ENCODE measurements at regions not wholly inside any gene's neighbourhood (a gene's known extent, or its start where the extent isn't known, plus 50 kb on each side); places are given as distances from the start of the nearest gene placed in this dataset.

DNA sequence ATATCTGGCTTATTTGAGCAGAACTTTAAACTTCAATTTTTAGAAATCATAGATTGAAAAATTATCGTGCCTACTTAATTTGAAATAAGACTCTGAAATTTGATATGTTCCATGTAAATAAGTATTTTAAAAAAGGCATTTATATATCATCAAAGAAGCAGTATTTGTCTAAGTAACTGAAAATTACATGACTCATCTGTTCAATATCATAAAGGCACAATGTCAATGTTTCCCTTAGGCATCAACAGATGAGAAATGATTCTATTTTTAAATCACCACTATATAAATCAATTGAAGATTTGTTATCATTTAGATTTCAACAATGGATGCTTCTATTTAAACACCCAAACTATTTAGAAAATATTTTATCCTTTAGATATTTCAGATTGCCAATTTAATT is 142.9 kb upstream of the POU5F2 start:
- DNase-seq, result no peak

DNA sequence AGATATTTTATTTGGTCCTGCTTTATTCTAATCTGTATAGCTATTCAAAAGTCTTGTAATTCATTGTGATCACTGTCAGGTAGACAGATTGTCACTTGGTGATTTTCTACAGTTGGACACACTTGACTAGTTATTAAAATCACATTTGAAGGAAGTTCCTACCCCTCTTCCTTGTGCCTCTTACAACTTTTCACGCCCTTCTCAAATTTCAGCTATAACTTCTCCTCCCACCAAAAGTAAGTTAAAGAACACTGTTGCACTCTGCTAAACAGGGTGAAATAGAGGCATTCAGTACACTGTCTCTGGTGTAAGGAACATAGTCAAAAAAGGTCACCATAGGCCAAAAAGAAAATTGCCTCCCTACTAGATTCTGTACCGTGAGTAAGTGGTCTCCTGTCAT is 142.1 kb upstream of the POU5F2 start:
- peak; percentile 41 for DNase-seq

DNA sequence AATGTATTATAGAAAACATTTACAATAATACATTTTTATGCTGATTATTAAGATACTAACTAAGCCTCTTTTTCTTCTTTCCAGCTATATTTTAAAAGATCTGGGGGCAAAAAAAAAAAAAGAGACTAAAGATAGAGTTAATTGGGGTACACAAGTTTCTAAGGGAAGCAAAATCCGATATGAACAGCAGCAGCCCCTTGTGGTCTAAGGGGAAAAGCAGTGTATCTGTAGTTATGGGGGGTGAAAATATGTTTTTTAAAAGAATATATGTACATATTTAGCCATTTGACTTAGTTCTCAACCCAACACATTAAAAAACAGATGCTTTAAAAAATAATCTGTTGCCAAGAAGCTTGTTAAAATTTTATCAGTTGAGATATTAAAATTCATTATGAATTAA is 134.3 kb upstream of the POU5F2 start:
- DNase-seq, result no peak

DNA sequence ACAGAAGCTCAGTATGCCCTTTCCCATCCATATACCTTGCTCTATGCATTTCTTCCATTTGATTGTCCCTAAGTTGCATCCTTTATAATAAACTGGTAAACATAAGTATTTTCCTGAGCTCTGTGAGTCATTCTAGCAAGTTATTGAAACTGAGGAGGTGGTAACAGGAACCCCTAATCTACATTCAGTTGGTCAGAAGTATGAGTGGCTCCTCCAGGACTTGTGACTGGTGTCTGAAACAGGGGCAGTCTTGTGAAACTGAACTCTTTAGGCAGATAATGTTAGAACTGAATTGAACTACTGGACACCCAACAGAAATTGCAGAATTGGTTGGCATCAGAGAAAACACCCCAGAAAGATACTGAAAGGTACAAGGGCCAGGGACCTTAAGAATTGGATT is 133.1 kb upstream of the POU5F2 start:
- DNase-seq, result no peak

DNA sequence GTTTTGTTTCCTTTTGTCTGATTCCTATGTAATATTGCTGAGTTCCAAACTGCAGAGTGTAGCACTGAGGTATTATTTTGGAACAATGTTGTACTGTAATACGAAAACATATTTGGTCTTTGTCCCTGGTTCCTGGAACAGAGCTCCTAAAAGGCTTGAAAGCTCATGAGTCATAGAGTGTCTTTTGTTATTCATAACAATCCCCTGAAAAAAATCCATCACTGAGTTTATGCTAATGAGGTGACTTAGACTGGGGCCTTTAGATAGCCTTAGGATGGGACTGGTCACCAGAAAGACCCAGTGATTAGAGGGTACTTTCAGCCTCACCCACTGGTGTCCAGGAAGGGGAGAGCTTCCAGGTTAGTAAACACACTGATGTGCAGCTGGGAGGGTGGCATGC is 132.7 kb upstream of the POU5F2 start:
- DNase-seq, result no peak

DNA sequence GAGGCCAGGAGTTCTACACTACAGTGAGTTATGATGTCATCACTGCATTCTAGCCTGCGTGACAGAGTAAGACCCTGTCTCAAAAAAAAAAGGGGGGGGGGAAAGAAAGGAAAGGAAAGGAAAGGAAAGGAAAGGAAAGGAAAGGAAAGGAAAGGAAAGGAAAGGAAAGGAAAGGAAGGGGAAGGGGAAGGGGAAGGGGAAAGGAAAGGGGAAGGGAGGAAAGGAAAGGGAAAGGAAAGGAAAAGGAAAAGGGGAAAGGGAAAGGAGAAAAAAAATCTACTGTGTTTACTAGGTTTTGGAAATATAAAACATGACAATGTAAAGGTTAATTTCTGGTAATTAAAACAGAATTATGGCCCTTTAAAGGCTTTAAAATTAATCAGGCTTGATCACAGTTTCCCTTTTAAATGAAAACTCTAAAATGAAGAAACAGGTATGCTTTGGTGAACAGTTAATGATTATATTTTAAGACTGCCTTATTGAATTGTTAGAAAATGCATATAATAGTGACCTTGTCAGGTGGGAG is 131.9 kb upstream of the POU5F2 start:
- no peak for DNase-seq

DNA sequence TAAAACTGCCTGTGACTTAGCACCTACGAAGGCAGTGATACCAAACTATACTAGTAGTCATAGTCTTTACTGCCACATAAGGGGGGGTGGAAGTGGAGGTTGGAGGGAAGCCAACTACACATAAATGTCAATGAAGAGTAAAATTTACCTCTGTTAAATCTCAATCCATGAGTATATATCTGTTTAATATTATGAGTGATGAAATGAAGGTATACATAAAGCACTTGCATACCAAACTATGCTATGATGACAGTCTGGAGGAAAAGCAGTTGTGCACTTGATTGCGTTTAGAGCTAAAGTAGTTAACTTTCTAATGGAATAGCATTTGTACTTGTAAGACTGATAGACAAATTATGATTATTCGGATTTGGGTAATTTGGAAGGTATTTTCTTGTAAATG is 129.2 kb upstream of the POU5F2 start:
- no peak for DNase-seq

DNA sequence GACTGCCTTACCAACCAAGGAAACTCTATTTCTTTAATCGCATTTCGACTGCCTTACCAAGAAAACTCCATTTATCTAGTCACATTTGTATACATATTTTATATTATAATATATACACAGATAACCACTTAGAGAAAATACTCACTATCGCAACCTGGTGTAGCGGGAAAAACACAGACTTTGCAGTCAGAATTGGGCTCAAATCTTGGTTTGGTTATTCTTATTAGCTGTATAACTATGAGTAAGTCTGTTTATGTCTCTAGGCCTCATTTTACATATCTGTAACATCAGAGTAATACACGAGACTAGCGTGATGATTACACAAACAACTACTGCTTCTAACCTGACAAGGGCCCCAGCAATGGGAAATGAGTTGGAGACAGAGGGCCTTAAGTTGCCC is 127.5 kb upstream of the POU5F2 start:
- DNase-seq, result no peak

DNA sequence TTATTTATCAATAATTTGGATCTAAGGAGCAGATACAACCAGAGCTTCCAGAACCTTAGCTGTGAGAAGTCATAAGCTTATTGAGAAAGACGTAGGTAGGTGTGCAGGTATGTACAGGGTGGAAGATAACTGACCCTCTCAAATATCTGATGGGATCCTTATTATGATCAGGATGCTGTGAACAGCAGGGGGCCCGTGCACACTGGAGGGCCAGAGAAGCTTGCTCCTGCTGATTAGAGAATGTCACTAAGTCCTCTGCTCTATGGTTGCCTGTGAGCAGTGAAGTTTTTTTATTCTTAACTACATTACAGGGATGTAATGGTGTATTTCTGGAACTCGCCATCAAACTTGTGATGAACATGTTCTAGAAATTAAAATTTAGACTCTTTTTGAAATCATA is 108.9 kb upstream of the POU5F2 start:
- DNase-seq, result no peak

DNA sequence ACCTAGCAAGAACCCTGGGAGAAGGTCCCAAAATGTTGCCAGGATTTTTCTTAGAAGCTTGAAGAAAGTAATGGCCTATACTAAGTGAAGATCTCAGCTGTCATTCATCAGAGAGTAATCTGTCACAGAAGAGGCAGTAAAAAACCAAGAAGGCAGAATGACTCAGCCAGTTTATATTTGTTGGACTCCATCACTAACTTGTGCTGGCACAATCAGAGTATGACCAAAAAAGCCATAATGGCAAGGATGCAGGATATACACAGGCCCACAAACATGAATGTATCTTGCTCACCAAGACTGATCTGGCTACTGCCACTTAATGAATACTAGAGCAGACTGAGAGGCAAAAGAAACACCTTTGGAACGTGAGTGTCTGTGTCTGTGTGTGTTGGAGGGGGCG is 104.0 kb upstream of the POU5F2 start:
- DNase-seq, result no peak

DNA sequence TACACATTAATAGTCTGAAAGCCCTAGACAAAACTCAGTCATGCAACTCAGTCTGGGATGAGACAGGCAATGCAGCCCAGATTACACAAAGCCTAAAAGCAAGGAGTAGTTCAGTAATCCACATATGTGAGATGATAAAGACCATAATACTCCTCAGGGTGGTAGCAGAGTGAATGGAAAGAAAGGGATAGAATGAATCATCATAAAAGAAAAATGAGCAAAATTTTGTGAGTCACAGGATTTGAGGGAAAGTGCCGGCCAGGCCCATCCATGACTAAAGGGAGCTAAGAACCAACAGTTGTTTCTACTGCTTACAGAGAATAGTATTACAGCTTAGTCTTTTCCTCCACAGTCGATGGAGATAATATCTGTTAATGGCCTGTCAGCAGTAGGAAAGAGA is 90.0 kb upstream of the POU5F2 start:
- no peak for DNase-seq

DNA sequence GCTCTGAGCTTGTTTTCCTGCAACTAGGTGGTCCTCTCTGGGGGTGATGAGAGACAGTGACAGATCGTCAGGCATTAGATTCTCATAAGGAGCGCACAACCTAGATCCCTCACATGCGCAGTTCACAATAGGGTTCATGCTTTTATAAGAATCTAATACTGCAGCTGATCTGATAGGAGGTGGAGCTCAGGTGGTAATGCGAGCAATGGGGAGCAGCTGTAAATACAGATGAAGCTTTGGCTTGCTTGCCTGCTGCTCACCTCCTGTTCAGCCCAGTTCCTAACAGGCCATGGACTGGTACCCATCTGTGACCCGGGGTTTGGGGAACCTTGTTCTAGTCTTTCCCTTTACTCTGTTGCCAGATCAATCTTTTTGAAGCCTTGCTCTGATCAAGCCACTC is 89.5 kb upstream of the POU5F2 start:
- no peak for DNase-seq

DNA sequence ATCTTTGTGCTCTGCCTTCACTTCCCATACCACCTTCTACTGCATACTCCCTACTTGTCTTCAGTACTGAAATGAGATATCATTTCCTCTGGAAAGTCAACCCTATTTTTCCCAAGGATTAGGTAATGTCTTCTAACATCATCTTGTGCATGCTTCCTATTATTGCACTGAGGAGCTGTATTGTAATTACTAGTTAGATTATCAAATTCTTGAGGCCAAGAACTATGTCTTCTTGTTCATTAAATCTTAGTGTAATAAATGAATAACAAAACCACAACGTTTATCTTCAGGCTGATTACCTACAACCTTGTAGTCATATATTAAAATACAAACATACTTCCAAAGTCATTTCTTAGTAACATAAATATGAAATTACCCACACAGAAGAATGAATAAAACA is 87.9 kb upstream of the POU5F2 start:
- no peak for DNase-seq

DNA sequence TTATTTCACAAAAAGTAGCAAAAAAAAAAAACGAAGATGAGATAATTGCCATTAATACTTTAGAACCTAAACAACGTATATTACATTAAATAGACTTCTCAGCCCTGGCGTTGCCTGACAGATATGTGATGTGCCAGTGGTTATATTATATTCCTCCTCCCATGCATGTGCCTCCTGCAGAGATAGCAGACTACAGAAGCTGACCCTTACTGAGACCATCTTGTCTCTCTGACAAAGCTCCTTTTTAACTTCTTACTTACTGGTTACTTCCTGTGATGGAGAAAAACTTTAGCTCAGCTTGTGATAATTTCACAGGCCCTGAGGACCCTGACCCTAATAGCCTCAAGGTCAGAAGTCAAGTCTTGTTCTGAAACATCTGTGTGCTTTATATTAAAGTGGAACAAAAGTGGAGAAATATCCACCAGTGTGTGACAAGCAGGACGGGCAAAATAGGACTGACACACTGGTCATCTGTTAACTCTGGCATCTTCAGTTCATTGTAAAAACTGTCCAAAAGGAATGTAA is 80.6 kb upstream of the POU5F2 start:
- DNase-seq, result no peak

DNA sequence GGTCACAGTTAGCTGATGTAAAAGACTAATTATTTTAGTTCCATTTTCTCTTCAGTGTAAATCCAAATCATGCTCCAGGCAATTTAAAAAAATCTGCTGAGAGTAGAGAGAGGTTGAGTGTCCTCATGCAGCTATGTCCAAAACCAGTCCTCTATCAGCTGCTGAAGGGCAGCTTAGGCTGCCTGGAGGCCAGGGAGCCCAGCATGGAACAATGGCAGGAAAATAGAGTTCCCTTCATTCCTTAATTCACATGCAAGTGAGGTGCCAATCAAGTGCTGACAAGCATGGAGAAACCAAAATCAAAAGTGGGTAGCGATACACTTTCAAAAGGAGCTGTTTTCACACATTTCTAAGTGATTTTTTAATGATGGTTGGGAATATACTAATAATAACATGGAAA is 78.3 kb upstream of the POU5F2 start:
- no peak for DNase-seq

DNA sequence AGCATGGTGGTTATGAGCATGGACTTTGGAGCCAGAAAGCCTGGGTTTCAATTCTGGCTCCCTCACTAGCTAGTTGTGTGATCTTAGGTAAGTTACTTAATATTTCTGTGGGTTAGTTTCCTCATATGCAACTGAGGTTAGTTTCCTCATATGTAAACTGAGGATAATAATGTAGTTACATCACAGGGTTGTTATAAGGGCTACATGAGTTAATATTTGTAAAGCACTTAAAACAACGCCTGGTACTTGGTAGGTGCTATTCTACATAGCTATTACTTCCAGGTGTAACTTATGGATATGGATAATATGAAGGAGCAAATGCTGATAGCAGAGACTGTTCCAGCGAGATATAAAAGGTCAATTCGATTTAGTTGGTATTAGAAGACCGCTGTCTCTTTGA is 69.4 kb upstream of the POU5F2 start:
- no peak for DNase-seq

DNA sequence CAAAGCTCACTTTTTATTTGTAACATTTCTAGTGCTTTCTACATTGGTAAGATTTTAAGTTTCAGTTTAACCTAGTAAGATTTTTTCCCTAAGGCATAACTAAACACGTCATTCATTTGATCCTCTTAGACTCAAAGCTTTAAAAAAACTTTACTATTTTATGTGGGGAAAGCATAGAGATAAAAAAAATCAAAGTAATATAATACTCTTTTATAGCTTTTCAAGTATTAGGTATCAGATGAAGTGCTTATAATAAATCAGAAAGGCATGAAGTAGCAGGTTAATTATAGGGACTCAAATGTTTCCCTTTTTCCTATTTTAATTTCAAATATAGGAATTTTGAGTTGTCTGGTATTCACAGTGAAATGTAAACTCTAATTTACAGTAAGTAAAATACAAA is 68.0 kb upstream of the POU5F2 start:
- no peak for DNase-seq

DNA sequence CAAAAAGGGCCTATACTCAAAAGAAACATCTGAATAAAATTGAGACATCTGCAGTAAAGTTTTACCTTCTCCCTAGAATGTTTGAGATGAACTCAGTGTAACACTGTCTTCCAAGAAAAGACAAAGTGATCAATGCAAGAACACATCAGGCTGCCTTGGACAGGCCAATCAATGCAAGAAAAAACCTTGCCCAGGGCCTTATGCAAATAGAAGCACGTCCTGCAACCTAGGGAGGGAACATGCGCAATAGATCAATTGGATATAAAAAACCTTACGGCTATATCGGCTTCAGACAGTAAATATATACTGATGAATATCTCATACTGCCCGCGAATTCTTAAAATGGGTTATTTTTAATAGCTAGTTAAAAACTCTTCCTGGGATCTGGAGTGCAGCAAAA is 66.4 kb upstream of the POU5F2 start:
- DNase-seq, result no peak

DNA sequence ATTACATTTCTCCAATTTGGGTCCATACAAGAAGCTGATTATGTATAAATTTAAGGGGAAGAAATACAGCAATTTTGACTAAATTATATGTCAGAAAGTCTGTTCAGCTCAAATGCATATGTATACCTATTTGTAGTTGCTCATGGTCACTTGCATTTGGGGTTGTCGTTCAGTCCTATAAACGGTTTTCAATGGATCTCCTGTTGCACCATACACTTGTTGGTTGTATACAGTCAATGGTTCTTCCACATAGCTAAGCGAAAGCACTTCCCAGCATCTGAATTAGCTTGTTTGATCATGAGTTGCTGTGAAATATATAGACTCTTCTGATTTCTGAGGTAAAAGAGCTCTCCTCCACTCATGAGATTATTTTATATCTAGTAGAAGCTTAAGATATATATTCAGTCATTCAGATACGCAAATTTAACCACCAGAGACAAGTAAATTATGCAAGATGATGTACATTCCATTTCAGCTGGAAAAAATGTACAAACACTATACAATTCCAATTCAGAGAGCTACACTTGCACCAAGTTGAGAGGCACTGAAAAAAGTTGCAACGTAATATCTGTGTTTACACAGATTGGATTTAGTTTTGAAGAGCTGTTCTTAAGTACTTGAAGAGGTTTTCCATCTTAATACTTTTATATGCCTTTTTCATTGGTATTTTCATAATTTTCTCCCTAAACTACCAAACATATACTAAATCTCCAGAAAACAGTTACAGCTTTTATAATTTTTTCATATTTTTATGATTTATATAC is 64.4 kb upstream of the POU5F2 start:
- no peak for DNase-seq

DNA sequence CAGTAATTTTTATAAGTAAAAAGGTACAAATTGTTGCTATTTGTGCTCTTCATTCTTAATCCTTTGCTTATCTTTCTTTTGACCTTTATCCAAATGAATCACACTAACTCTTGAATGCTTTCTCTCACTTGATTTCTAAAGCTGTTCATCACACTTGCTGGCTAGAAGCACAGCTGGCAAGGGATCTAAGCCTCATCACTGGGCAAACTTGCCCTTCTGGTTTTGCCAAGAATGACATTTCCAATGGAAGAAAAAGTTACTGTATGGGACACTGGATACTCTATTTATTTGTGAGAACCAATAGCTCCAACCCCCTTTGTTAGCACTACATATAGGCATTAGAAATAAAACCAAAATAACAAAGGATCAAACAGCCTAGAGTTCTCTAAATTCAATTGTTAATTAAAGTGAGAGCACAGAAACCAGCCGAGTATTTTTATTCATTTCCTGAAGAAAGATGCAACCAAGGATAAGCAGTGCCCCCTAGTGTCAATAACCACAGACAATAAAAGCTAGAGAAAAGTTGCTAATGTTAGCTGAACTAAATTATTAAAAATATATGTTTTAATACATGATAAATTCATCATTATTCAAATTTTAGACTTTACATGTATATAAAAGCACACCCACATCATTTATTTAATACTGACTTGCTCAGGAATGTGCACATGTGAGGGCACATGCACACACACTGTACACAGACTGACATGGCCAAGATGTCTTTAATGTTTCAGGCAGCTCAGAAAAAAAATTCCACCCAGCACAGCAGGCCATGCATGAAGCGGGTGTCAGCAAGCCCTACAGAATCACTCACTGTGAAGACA is 59.8 kb upstream of the POU5F2 start:
- DNase-seq, result peak; percentile 76

DNA sequence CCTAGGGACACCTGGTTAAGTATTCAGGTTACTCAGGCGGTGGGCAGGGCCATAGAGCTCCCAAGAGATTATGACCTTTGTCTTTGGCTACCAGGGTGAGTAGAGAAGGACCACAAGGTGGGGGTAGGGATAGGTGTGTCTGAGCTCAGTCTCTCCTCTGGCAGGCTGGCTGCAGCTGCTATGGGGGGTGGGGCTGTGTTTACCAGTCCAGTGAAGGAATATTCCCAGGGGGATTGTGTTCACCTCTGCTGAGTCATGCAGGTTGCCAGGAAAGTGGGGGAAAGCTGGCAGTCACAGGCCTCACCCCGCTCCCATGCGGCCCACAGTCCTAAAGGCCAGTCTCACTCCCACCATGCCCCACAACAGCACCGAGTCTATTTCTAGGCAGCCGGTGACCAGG is 53.6 kb upstream of the POU5F2 start:
- DNase-seq, result no peak

DNA sequence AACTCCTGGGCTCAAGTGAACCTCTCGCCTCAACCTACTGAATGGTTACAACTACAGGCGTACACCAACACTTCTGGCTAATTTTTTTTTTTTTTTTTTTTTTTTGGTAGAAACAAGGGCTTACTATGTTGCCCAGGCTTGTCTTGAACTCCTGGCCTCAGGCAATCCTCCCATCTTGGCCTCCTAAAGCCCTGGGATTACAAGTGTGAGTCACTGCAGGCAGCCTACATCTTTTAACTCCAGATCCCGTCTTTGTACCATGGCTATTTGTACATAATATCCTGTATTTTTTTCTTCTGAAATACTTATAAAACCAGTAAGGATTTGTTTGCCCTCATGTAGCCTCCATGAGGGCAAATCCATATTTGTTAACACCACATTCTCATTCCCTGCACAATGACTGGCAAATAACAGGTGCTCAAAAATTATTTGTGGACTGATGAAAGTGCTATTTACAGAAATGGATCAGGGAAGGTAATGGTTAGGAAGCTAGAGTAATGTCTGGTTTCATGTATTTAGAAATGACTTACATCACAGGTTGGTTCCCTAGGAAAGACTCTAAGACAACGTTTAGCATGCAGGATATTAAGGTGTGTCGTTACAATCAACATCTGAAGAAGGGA is 51.9 kb upstream of the POU5F2 start:
- DNase-seq, result no peak

DNA sequence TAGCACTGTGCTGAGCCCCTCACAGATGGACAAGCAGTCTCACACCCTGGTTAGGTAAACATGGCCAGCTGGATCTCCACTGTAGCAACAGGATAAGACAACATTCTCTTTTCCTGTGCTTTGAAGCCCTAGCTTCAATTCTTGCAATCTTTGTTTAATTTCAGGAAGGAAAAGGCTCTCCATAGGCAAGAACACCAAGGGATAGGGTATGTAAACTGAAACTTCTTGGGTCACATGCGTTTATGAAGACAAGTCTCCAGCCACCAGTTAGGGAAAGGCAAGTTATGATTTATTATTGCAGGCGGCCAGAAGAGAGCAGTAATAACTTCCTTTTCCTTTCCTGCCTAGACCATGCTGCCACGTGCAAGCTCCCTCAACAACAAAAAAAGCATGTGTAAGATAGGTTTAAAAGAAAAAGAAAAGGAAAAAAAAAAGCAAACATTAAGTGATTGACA is 50.1 kb upstream of the POU5F2 start:
- DNase-seq, result peak; percentile 23

All from renal pelvis (tissue), 1 donor.